K562 (cell line): ENCODE measurements at regions not wholly inside any gene's neighbourhood (a gene's known extent, or its start where the extent isn't known, plus 50 kb on each side); places are given as distances from the start of the nearest gene placed in this dataset.

Experiments used
- ATAC-seq: fragments of 200-7000 bp; cut with Tn5 transposase; 3 replicates; pipeline ENCODE4 v1.9.1; 2020; ENCODE audit warnings: moderate library complexity
- BruUV-seq: library from RNA; stranded (reverse); fragments of 400-500 nt; replicated peaks from 2 replicates; lab custom pipeline; 2021; lab: Mats Ljungman, UMichigan
- CTCF ChIA-PET: fragments of 300-600 bp; formaldehyde crosslinking; extraction: SDS; loops from one replicate; lab custom pipeline; 2021; ENCODE audit warnings: low intra/inter-chr PET ratio; lab: Yijun Ruan, JAX
- POLR2A ChIA-PET: fragments of 300-600, 350-650 bp; sonication (Branson Sonifier 250); formaldehyde crosslinking; extraction: SDS; loops from one replicate; lab custom pipeline; 2021; ENCODE audit warnings: antibody characterized with exemption, inconsistent platforms; lab: Yijun Ruan, JAX
- DNase-seq, 4 experiments: peaks; one replicate each; pipeline versions ENCODE4 v3.0.0 to v3.0.0-alpha.2; 2011 to 2018; ENCODE audit warnings: low spot score in 3 of 4, mixed read lengths in 3 of 4; ENCODE audit errors: extremely low read depth in 1 of 4
- FAIRE-seq: peaks from 2 replicates; lab custom pipeline; 2011; peaks lifted over from hg19 to GRCh38; lab: Jason Lieb, UNC
- H2AFZ ChIP-seq: 2 replicates; pipeline ENCODE4 v1.6.0; 2011; ENCODE audit warnings: low read depth, low read length, control low read depth, inconsistent platforms
- H3K27ac ChIP-seq: fragments of 200-600 bp; 3 replicates; pipeline ENCODE4 v1.8.0; 2011; ENCODE audit warnings: low read depth, mild to moderate bottlenecking, control low read depth, inconsistent platforms, low read length, moderate library complexity, mixed read lengths; ENCODE audit errors: extremely low read depth
- H3K27me3 ChIP-seq, 2 experiments: fragments of 300-600 bp in 1 of 2; 2 replicates in 1 of 2; 3 replicates in 1 of 2; pipeline versions ENCODE4 v1.6.0 to v1.8.0; 2011; ENCODE audit warnings: inconsistent platforms in 2 of 2, low read length in 2 of 2, mild to moderate bottlenecking in 1 of 2, mixed read lengths in 1 of 2, moderate library complexity in 1 of 2; ENCODE audit not compliant: control insufficient read depth in 2 of 2, insufficient read depth in 2 of 2
- H3K36me3 ChIP-seq: fragments of 300-600 bp; 3 replicates; pipeline ENCODE4 v1.8.0; 2011; ENCODE audit warnings: mild to moderate bottlenecking, low read length, inconsistent platforms; ENCODE audit not compliant: control insufficient read depth, insufficient read depth
- H3K4me1 ChIP-seq, 2 experiments: fragments of 200-600 bp in 1 of 2; replicated peaks in 1 of 2; 2 replicates in 1 of 2; 3 replicates in 1 of 2; pipeline versions ENCODE4 v1.5.1 to v1.8.0; 2011; ENCODE audit warnings: inconsistent platforms in 2 of 2, low read length in 2 of 2, mild to moderate bottlenecking in 1 of 2, mixed read lengths in 1 of 2, moderate library complexity in 1 of 2; ENCODE audit not compliant: control insufficient read depth in 2 of 2, insufficient read depth in 2 of 2
- H3K4me2 ChIP-seq: 2 replicates; pipeline ENCODE4 v1.6.1; 2011; ENCODE audit warnings: low read length, control low read depth, inconsistent platforms, mixed read lengths; ENCODE audit not compliant: insufficient read depth
- H3K4me3 ChIP-seq: fragments of 200-600 bp; sonication (generic), shearing (Covaris generic); 2 replicates; pipeline ENCODE4 v1.5.1; 2016; ENCODE audit warnings: control low read depth, inconsistent platforms
- H3K79me2 ChIP-seq: fragments of 200-600 bp; 3 replicates; pipeline ENCODE4 v1.8.0; 2011; ENCODE audit warnings: low read length, inconsistent platforms; ENCODE audit not compliant: control insufficient read depth, insufficient read depth
- H3K9ac ChIP-seq, 2 experiments: 2 replicates each; pipeline versions ENCODE4 v1.6.0 to v1.6.1; 2011; ENCODE audit warnings: low read depth in 2 of 2, low read length in 2 of 2, control low read depth in 1 of 2, inconsistent platforms in 1 of 2, mild to moderate bottlenecking in 1 of 2, mixed read lengths in 1 of 2; ENCODE audit not compliant: insufficient read depth in 1 of 2
- H3K9me1 ChIP-seq: one replicate; pipeline ENCODE4 v1.6.0; 2011; ENCODE audit warnings: inconsistent platforms, mild to moderate bottlenecking, low read length, moderate library complexity; ENCODE audit not compliant: control insufficient read depth, insufficient read depth
- H3K9me3 ChIP-seq: replicated peaks from 2 replicates; pipeline ENCODE4 v1.5.1; 2011; ENCODE audit warnings: low read depth, low read length, inconsistent platforms; ENCODE audit not compliant: control insufficient read depth, insufficient read depth
- H4K20me1 ChIP-seq: replicated peaks from 2 replicates; pipeline ENCODE4 v1.6.1; 2011; ENCODE audit warnings: low read length, inconsistent platforms, mixed read lengths; ENCODE audit not compliant: control insufficient read depth, insufficient read depth
- BCOR ChIP-seq: fragments of 450-650 bp; IDR thresholded peaks from 2 replicates; pipeline ENCODE4 v1.6.1; 2016
- CSDE1 ChIP-seq, 2 experiments: fragments of 450-650 bp; IDR thresholded peaks; 2 replicates each; pipeline ENCODE4 v1.6.1; 2016; ENCODE audit warnings: mild to moderate bottlenecking in 1 of 2
- ERF ChIP-seq: fragments of 450-650 bp; formaldehyde crosslinking; IDR thresholded peaks from 2 replicates; pipeline ENCODE4 v1.4.0; 2020; ENCODE audit warnings: mild to moderate bottlenecking, mixed read lengths
- HDGF ChIP-seq: fragments of 450-650 bp; IDR thresholded peaks from 2 replicates; pipeline ENCODE4 v1.6.1; 2016
- HNRNPL ChIP-seq: fragments of 200-400 bp; formaldehyde crosslinking; IDR thresholded peaks from 2 replicates; pipeline ENCODE4 v1.6.1; 2017; ENCODE audit warnings: low read depth, mild to moderate bottlenecking, low read length
- MED1 ChIP-seq: sonication (generic); formaldehyde crosslinking; IDR thresholded peaks from 2 replicates; pipeline ENCODE4 v1.8.1; 2023; ENCODE audit warnings: missing genetic modification reagents, borderline replicate concordance
- PURB ChIP-seq: sonication (generic); formaldehyde crosslinking; IDR thresholded peaks from 2 replicates; pipeline ENCODE4 v1.9.0; 2021; ENCODE audit warnings: low read depth, mild to moderate bottlenecking, missing genetic modification reagents
- RAD21 ChIP-seq, 2 experiments: fragments of 250-450 bp in 1 of 2; fragments of 450-650 bp in 1 of 2; sonication (Bioruptor Pico) in 1 of 2; formaldehyde crosslinking in 1 of 2; IDR thresholded peaks in 1 of 2; conservative IDR thresholded peaks in 1 of 2; 2 replicates each; pipeline versions ENCODE4 v1.4.0 to v1.8.0; 2020 to 2022; ENCODE audit warnings: mild to moderate bottlenecking in 2 of 2, moderate library complexity in 1 of 2
- RBM25 ChIP-seq: fragments of 200-400 bp; formaldehyde crosslinking; IDR thresholded peaks from 2 replicates; pipeline ENCODE4 v1.6.1; 2018; ENCODE audit warnings: low read length, low read depth, moderate library complexity; ENCODE audit not compliant: severe bottlenecking
- SREBF1 ChIP-seq: fragments of 150-350 bp; IDR thresholded peaks from 2 replicates; pipeline ENCODE4 v1.6.1; 2014; ENCODE audit warnings: antibody characterized with exemption, low read depth, low read length, borderline replicate concordance
- ZFP30 ChIP-seq: fragments of 250-450 bp; sonication (Bioruptor Pico); IDR thresholded peaks from 2 replicates; pipeline ENCODE4 v1.8.0; 2022; ENCODE audit warnings: moderate library complexity, mild to moderate bottlenecking, inconsistent platforms, borderline replicate concordance
- ZNF239 ChIP-seq: fragments of 250-450 bp; sonication (Bioruptor Pico); IDR thresholded peaks from 2 replicates; pipeline ENCODE4 v1.4.0; 2020; ENCODE audit warnings: mild to moderate bottlenecking
- WGBS: fragments of 100-300 bp; shearing (Covaris generic); methylation state at CpG from one replicate; pipeline ENCODE4 v1.1.6; 2016; ENCODE audit warnings: low coverage, mixed read lengths; ENCODE audit not compliant: insufficient coverage; ENCODE audit errors: missing lambda C conversion rate; 5-methylcytosine and 5-hydroxymethylcytosine counted together
- in situ Hi-C: fragments of 300-500 bp; cut with MboI; formaldehyde crosslinking; loops from 4 replicates; pipeline ENCODE4 v1.15.0; 2018; ENCODE audit warnings: inconsistent platforms, mixed read lengths
- intact Hi-C: fragments of 100-400 bp; cut with micrococcal nuclease; formaldehyde crosslinking; loops from 2 replicates; pipeline ENCODE4 v1.14.2; 2022
- TF ChIP-seq, protein P1 (sequence below), 3 experiments: IDR thresholded peaks in 2 of 3; conservative IDR thresholded peaks in 1 of 3; 2 replicates each; pipeline ENCODE4 v1.5.1; 2011 to 2012; ENCODE audit warnings: low read length in 3 of 3, mild to moderate bottlenecking in 3 of 3, control low read depth in 2 of 3, improper control_type of control experiment in 1 of 3, inconsistent platforms in 1 of 3, low read depth in 1 of 3, mixed read lengths in 1 of 3, moderate library complexity in 1 of 3; ENCODE audit not compliant: insufficient read depth in 2 of 3

GRCh38 chr1:4172644-4173599 lies 272.9 kb upstream of the C1orf174 start:
- 4% methylated on average over 16 of the region's 16 CpGs for WGBS
- CTCF ChIA-PET: no interaction called here
- BruUV-seq: no TSS peak

More at GRCh38 chr1:4172644-4173599, 272.9 kb upstream of the C1orf174 start:
- Histone ChIP-seq H3K4me3 (no peak overlapping the region), H3K9ac (no peak overlapping the region), H4K20me1 (no peaks in the 10 kb centered on the region; the same call in 1 of the 2 replicates), H3K27ac (no peak overlapping the region), H3K4me2 (no peak overlapping the region), H3K9me1 (no peaks in the 10 kb centered on the region), H3K36me3 (no peaks in the 10 kb centered on the region), H3K9me3 (no peaks in the 10 kb centered on the region), H3K4me1 (no peaks in the 10 kb centered on the region), H3K27me3 (peaks cover 6 to 46% of the 10 kb centered on the region in 2 experiments; a peak in 4 of 5 replicates), H3K79me2 (no peaks in the 10 kb centered on the region), H2AFZ (no peak overlapping the region)
- ATAC-seq: peak; percentile 64
- TF ChIP-seq MED1 (CRISPR knock-in tag): no peak
- TF ChIP-seq, protein P1, sequence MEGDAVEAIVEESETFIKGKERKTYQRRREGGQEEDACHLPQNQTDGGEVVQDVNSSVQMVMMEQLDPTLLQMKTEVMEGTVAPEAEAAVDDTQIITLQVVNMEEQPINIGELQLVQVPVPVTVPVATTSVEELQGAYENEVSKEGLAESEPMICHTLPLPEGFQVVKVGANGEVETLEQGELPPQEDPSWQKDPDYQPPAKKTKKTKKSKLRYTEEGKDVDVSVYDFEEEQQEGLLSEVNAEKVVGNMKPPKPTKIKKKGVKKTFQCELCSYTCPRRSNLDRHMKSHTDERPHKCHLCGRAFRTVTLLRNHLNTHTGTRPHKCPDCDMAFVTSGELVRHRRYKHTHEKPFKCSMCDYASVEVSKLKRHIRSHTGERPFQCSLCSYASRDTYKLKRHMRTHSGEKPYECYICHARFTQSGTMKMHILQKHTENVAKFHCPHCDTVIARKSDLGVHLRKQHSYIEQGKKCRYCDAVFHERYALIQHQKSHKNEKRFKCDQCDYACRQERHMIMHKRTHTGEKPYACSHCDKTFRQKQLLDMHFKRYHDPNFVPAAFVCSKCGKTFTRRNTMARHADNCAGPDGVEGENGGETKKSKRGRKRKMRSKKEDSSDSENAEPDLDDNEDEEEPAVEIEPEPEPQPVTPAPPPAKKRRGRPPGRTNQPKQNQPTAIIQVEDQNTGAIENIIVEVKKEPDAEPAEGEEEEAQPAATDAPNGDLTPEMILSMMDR (IDR thresholded peaks at IDR 0.05 in 2 of 3, conservative IDR thresholded peaks at IDR 0.05 in 1 of 3; ENCODE audit: insufficient read depth in 2 of 3, low read depth in 1 of 3, low read length in 3 of 3): peak; percentile 15 to 35 (median 28); a peak in 3 of 6 replicates
- TF ChIP-seq CSDE1 (IDR thresholded peaks at IDR 0.05): no peak
- TF ChIP-seq ZNF239: peak; percentile 97
- TF ChIP-seq PURB (CRISPR knock-in tag): no peak
- TF ChIP-seq RAD21 (CRISPR knock-in tag; conservative IDR thresholded peaks at IDR 0.05 in 1 of 2, IDR thresholded peaks at IDR 0.05 in 1 of 2): peak in 1 of 2 experiments; percentile 33; a peak in 1 of 4 replicates
- peak; percentile 29; the same call in 1 of the 2 replicates for TF ChIP-seq BCOR
- no peak for TF ChIP-seq SREBF1
- TF ChIP-seq ZFP30: no peak
- no peak for TF ChIP-seq HDGF
- TF ChIP-seq HNRNPL: no peak
- peak; percentile 77 for TF ChIP-seq RBM25
- no peak for TF ChIP-seq ERF (CRISPR knock-in tag)
- peak in 2 of 4 experiments; percentile 18 to 27 for DNase-seq
- no peak for FAIRE-seq
- intact Hi-C loops (no loop called here), in situ Hi-C loops (no loop called here)
- POLR2A ChIA-PET: no interaction called here
